ENCODE measurements at regions not wholly inside any gene's neighbourhood (a gene's known extent, or its start where the extent isn't known, plus 50 kb on each side); places are given as distances from the start of the nearest gene placed in this dataset.
"Not testable (repeated sequence)": the region's sequence is repeated elsewhere in the genome, so short reads cannot be mapped to it uniquely, and the experiment has no call there.

GRCh38 chr5:100641833-100642232 lies 106.7 kb downstream of the FAM174A start:
- no peak for DNase-seq

GRCh38 chr5:100643473-100643872 lies 108.3 kb downstream of the FAM174A start:
- no peak for DNase-seq

GRCh38 chr5:100644185-100644584 lies 109.0 kb downstream of the FAM174A start:
- no peak for DNase-seq

- no peak for DNase-seq
Observed at GRCh38 chr5:100644776-100645175, 109.6 kb downstream of the FAM174A start.

GRCh38 chr5:100646011-100646410 lies 110.8 kb downstream of the FAM174A start:
- no peak for DNase-seq

GRCh38 chr5:100646691-100647090 lies 111.5 kb downstream of the FAM174A start:
- no peak for DNase-seq

GRCh38 chr5:100647461-100648230 lies 112.5 kb downstream of the FAM174A start:
- peak; percentile 64 for DNase-seq

- no peak for DNase-seq
Observed at GRCh38 chr5:100654895-100655294, 119.7 kb downstream of the FAM174A start.

- not testable (repeated sequence) for DNase-seq
Observed at GRCh38 chr5:100656771-100657170, 121.6 kb downstream of the FAM174A start.

- DNase-seq = no peak
Observed at GRCh38 chr5:100659080-100659795, 124.1 kb downstream of the FAM174A start.

GRCh38 chr5:100664140-100664539 lies 129.0 kb downstream of the FAM174A start:
- no peak for DNase-seq

- DNase-seq = peak; percentile 42
Observed at GRCh38 chr5:100667161-100667630, 132.0 kb downstream of the FAM174A start.

- DNase-seq = no peak
Observed at GRCh38 chr5:100668511-100668910, 133.3 kb downstream of the FAM174A start.

GRCh38 chr5:100676817-100677631 lies 141.8 kb downstream of the FAM174A start:
- DNase-seq = no peak

GRCh38 chr5:100682625-100683024 lies 147.5 kb downstream of the FAM174A start:
- DNase-seq = no peak

GRCh38 chr5:100683881-100684280 lies 148.7 kb downstream of the FAM174A start:
- no peak for DNase-seq

- DNase-seq = not testable (repeated sequence)
Observed at GRCh38 chr5:100685122-100685521, 149.9 kb downstream of the FAM174A start.

- DNase-seq = not testable (repeated sequence)
Observed at GRCh38 chr5:100688834-100689233, 153.7 kb downstream of the FAM174A start.

GRCh38 chr5:100690036-100690560 lies 154.9 kb downstream of the FAM174A start:
- no peak for DNase-seq

GRCh38 chr5:100691085-100691484 lies 155.9 kb downstream of the FAM174A start:
- no peak for DNase-seq

GRCh38 chr5:100691548-100691947 lies 156.4 kb downstream of the FAM174A start:
- DNase-seq = no peak

GRCh38 chr5:100693481-100693880 lies 158.3 kb downstream of the FAM174A start:
- no peak for DNase-seq

GRCh38 chr5:100694100-100694499 lies 158.9 kb downstream of the FAM174A start:
- no peak for DNase-seq
